H9 (cell line): ENCODE measurements at regions not wholly inside any gene's neighbourhood (a gene's known extent, or its start where the extent isn't known, plus 50 kb on each side); places are given as distances from the start of the nearest gene placed in this dataset.

Experiments used
- DNase-seq: peaks from one replicate; pipeline ENCODE4 v3.0.0-alpha.2; 2017
- H2AFZ ChIP-seq: one replicate; pipeline ENCODE4 v1.6.1; 2013; ENCODE audit warnings: mild to moderate bottlenecking, low read length, control low read depth, moderate library complexity
- H2AK5ac ChIP-seq: 2 replicates; pipeline ENCODE4 v1.6.1; 2013; ENCODE audit warnings: low read length, control low read depth, mixed read lengths; ENCODE audit not compliant: insufficient read length
- H2BK120ac ChIP-seq: one replicate; pipeline ENCODE4 v1.6.1; 2013; ENCODE audit warnings: low read depth, mild to moderate bottlenecking, low read length, control low read depth, inconsistent platforms; ENCODE audit not compliant: poor library complexity, severe bottlenecking
- H2BK12ac ChIP-seq: 2 replicates; pipeline ENCODE4 v1.6.1; 2013; ENCODE audit warnings: low read length, control low read depth, mixed read lengths, low read depth; ENCODE audit not compliant: insufficient read length
- H2BK15ac ChIP-seq: 2 replicates; pipeline ENCODE4 v1.6.1; 2013; ENCODE audit warnings: low read depth, low read length, control low read depth
- H2BK20ac ChIP-seq: one replicate; pipeline ENCODE4 v1.6.1; 2013; ENCODE audit warnings: low read depth, mild to moderate bottlenecking, low read length, control low read depth, inconsistent platforms; ENCODE audit not compliant: poor library complexity, severe bottlenecking
- H2BK5ac ChIP-seq: 2 replicates; pipeline ENCODE4 v1.6.1; 2013; ENCODE audit warnings: low read length, control low read depth, mixed read lengths; ENCODE audit not compliant: insufficient read length
- H3K14ac ChIP-seq: 2 replicates; pipeline ENCODE4 v1.6.1; 2013; ENCODE audit warnings: low read length, control low read depth; ENCODE audit not compliant: insufficient read depth
- H3K18ac ChIP-seq: 2 replicates; pipeline ENCODE4 v1.6.1; 2013; ENCODE audit warnings: low read depth, mild to moderate bottlenecking, mixed read lengths, low read length, control low read depth; ENCODE audit not compliant: insufficient read length
- H3K23ac ChIP-seq: 2 replicates; pipeline ENCODE4 v1.6.1; 2013; ENCODE audit warnings: low read length, control low read depth, mixed read lengths, low read depth; ENCODE audit not compliant: insufficient read length
- H3K23me2 ChIP-seq: 2 replicates; pipeline ENCODE4 v1.6.1; 2013; ENCODE audit warnings: low read depth, mild to moderate bottlenecking, mixed read lengths, low read length, control low read depth; ENCODE audit not compliant: insufficient read length, poor library complexity, severe bottlenecking
- H3K27ac ChIP-seq: 2 replicates; pipeline ENCODE4 v1.5.1; 2013; ENCODE audit warnings: low read length, control low read depth, mixed read lengths, low read depth; ENCODE audit not compliant: insufficient read length
- H3K27me3 ChIP-seq: 2 replicates; pipeline ENCODE4 v1.6.1; 2013; ENCODE audit warnings: low read length, control low read depth, inconsistent platforms; ENCODE audit not compliant: insufficient read depth
- H3K4ac ChIP-seq: 2 replicates; pipeline ENCODE4 v1.6.1; 2013; ENCODE audit warnings: low read depth, mild to moderate bottlenecking, control low read depth, inconsistent platforms, low read length, moderate library complexity
- H3K4me1 ChIP-seq: 2 replicates; pipeline ENCODE4 v1.6.1; 2013; ENCODE audit warnings: low read length, control low read depth, inconsistent platforms; ENCODE audit not compliant: insufficient read depth
- H3K4me2 ChIP-seq: 2 replicates; pipeline ENCODE4 v1.6.1; 2013; ENCODE audit warnings: low read length, control low read depth, mixed read lengths; ENCODE audit not compliant: insufficient read length, insufficient read depth
- H3K56ac ChIP-seq: 2 replicates; pipeline ENCODE4 v1.6.1; 2013; ENCODE audit warnings: low read depth, mild to moderate bottlenecking, mixed read lengths, low read length, control low read depth; ENCODE audit not compliant: insufficient read length
- H3K79me1 ChIP-seq: 2 replicates; pipeline ENCODE4 v1.6.1; 2013; ENCODE audit warnings: low read depth, mild to moderate bottlenecking, moderate library complexity, low read length, control low read depth, inconsistent platforms; ENCODE audit not compliant: insufficient read depth, poor library complexity, severe bottlenecking
- H3K79me2 ChIP-seq: 2 replicates; pipeline ENCODE4 v1.6.1; 2013; ENCODE audit warnings: low read length, control low read depth, inconsistent platforms; ENCODE audit not compliant: insufficient read depth
- H3K9ac ChIP-seq: 2 replicates; pipeline ENCODE4 v1.6.1; 2013; ENCODE audit warnings: low read length, control low read depth, mixed read lengths; ENCODE audit not compliant: insufficient read length; ENCODE audit errors: extremely low read depth
- H3K9me3 ChIP-seq: one replicate; pipeline ENCODE4 v1.6.1; 2013; ENCODE audit warnings: low read depth, low read length, inconsistent platforms; ENCODE audit not compliant: control insufficient read depth
- H3T11ph ChIP-seq: one replicate; pipeline ENCODE4 v1.6.1; 2013; ENCODE audit warnings: mild to moderate bottlenecking, low read length, control low read depth, inconsistent platforms
- H4K20me1 ChIP-seq: one replicate; pipeline ENCODE4 v1.6.1; 2013; ENCODE audit not compliant: control insufficient read depth, insufficient read length, insufficient read depth
- H4K5ac ChIP-seq: 2 replicates; pipeline ENCODE4 v1.6.1; 2013; ENCODE audit warnings: low read depth, mild to moderate bottlenecking, mixed read lengths, low read length, control low read depth; ENCODE audit not compliant: insufficient read length
- H4K8ac ChIP-seq: replicated peaks from 2 replicates; pipeline ENCODE4 v1.6.1; 2013; ENCODE audit warnings: low read length, control low read depth, mixed read lengths, low read depth; ENCODE audit not compliant: insufficient read length
- H4K91ac ChIP-seq: 2 replicates; pipeline ENCODE4 v1.6.1; 2013; ENCODE audit warnings: low read depth, mild to moderate bottlenecking, moderate library complexity, mixed read lengths, low read length, control low read depth; ENCODE audit not compliant: insufficient read length
- H3K27ac Mint-ChIP-seq, 3 experiments: 2 replicates in 2 of 3; 3 replicates in 1 of 3; pipeline ENCODE4 v1.8.0; 2020 to 2021; ENCODE audit warnings: mixed read lengths in 3 of 3, mild to moderate bottlenecking in 1 of 3, moderate library complexity in 1 of 3
- H3K27me3 Mint-ChIP-seq: 2 replicates; pipeline ENCODE4 v1.8.0; 2021; ENCODE audit warnings: low read depth, mild to moderate bottlenecking, moderate library complexity, mixed read lengths
- H3K36me3 Mint-ChIP-seq, 3 experiments: 2 replicates in 2 of 3; 3 replicates in 1 of 3; pipeline ENCODE4 v1.8.0; 2020 to 2021; ENCODE audit warnings: low read depth in 3 of 3, mixed read lengths in 3 of 3; ENCODE audit not compliant: insufficient read depth in 1 of 3
- H3K4me1 Mint-ChIP-seq, 2 experiments: 2 replicates each; pipeline ENCODE4 v1.8.0; 2020; ENCODE audit warnings: mixed read lengths in 2 of 2
- H3K4me3 Mint-ChIP-seq, 2 experiments: 2 replicates in 1 of 2; 3 replicates in 1 of 2; pipeline ENCODE4 v1.8.0; 2020 to 2021; ENCODE audit warnings: mild to moderate bottlenecking in 2 of 2, mixed read lengths in 2 of 2, moderate library complexity in 1 of 2
- H3K9me3 Mint-ChIP-seq, 2 experiments: 2 replicates in 1 of 2; 3 replicates in 1 of 2; pipeline ENCODE4 v1.8.0; 2020; ENCODE audit warnings: mild to moderate bottlenecking in 2 of 2, mixed read lengths in 2 of 2, moderate library complexity in 1 of 2
- WGBS: extraction: QIAGEN DNeasy Blood & Tissue Kit; methylation state at CpG from one replicate; pipeline ENCODE4 v1.1.7; 2013; ENCODE audit warnings: missing lambda C conversion rate, low lambda C conversion rate, mixed read lengths; ENCODE audit not compliant: insufficient read length; ENCODE audit errors: extremely low coverage; 5-methylcytosine and 5-hydroxymethylcytosine counted together
- TF ChIP-seq, protein P1 (sequence below): fragments of 200-600 bp; sonication (generic); conservative IDR thresholded peaks from 3 replicates; pipeline ENCODE4 v1.8.0; 2021; ENCODE audit warnings: antibody characterized with exemption, mild to moderate bottlenecking

DNA sequence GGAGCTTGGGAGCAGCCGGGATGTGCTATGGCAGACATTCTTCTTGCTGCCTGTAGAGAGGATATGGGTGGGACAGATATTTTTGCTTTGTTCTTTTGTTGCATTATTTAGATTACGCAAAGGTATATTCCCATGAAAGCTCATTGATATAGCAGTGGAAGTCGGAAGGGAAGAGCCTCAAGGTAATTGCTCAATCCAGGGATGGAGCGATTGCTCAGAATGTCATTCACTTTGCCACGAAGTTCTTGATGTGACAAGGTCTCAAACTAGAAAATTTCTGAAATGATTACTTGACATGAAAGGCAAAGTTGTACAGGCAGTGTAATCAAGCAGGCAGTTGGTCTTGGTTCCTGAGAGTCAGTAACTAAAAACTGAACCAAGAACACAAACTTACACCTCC, 615.6 kb upstream of the CDH4 start:
- peaks cover 5% of the 10 kb centered on the region for H3K27me3 Mint-ChIP-seq
- Histone ChIP-seq H3K9me3 (no peaks in the 10 kb centered on the region), H3K18ac (no peak overlapping the region), H3K4ac (no peak overlapping the region), H2BK15ac (no peak overlapping the region), H3K4me2 (no peak overlapping the region), H4K5ac (no peak overlapping the region), H3K79me1 (no peaks in the 10 kb centered on the region), H2BK120ac (no peak overlapping the region), H2BK5ac (no peak overlapping the region), H3K27ac (no peak overlapping the region), H4K8ac (no peak overlapping the region), H2BK12ac (no peak overlapping the region), H3K23me2 (no peaks in the 10 kb centered on the region), H3K79me2 (no peaks in the 10 kb centered on the region), H3T11ph (no peak overlapping the region), H4K91ac (no peak overlapping the region), H3K27me3 (no peaks in the 10 kb centered on the region; the same call in 1 of the 2 replicates), H3K4me1 (no peaks in the 10 kb centered on the region), H4K20me1 (no peaks in the 10 kb centered on the region), H2BK20ac (no peak overlapping the region), H3K9ac (no peak overlapping the region), H2AK5ac (no peak overlapping the region), H3K56ac (no peak overlapping the region), H3K14ac (no peak overlapping the region), H3K23ac (no peak overlapping the region), H2AFZ (no peak overlapping the region)
- WGBS = no CpG with 5 or more reads among the region's 5 CpGs
- DNase-seq = no peak
- H3K27ac Mint-ChIP-seq = no peak overlapping the region
- TF ChIP-seq, protein P1, sequence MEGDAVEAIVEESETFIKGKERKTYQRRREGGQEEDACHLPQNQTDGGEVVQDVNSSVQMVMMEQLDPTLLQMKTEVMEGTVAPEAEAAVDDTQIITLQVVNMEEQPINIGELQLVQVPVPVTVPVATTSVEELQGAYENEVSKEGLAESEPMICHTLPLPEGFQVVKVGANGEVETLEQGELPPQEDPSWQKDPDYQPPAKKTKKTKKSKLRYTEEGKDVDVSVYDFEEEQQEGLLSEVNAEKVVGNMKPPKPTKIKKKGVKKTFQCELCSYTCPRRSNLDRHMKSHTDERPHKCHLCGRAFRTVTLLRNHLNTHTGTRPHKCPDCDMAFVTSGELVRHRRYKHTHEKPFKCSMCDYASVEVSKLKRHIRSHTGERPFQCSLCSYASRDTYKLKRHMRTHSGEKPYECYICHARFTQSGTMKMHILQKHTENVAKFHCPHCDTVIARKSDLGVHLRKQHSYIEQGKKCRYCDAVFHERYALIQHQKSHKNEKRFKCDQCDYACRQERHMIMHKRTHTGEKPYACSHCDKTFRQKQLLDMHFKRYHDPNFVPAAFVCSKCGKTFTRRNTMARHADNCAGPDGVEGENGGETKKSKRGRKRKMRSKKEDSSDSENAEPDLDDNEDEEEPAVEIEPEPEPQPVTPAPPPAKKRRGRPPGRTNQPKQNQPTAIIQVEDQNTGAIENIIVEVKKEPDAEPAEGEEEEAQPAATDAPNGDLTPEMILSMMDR = no peak
- H3K4me3 Mint-ChIP-seq = no peak overlapping the region
- peaks cover 8 to 11% of the 10 kb centered on the region in 2 experiments for H3K9me3 Mint-ChIP-seq
- H3K36me3 Mint-ChIP-seq = peaks cover 0 to 15% (median 7%) of the 10 kb centered on the region in 3 experiments; a peak in 5 of 7 replicates
- no peaks in the 10 kb centered on the region for H3K4me1 Mint-ChIP-seq
